Lower lobe of right lung (tissue), 2 donors: ENCODE measurements at regions not wholly inside any gene's neighbourhood (a gene's known extent, or its start where the extent isn't known, plus 50 kb on each side); places are given as distances from the start of the nearest gene placed in this dataset.
A peak's percentile ranks its signal among the peaks of the same experiment; 100 is the strongest.

Experiments used
- ATAC-seq, 2 donors: fragments of 200-7000 bp; cut with Tn5 transposase; one replicate each; pipeline ENCODE4 v1.9.1; 2020 to 2022; ENCODE audit warnings: mild to moderate bottlenecking in 2 of 2, moderate library complexity in 2 of 2
- DNase-seq: peaks from one replicate; pipeline ENCODE4 v3.0.0-alpha.2; 2020
- H3K27ac ChIP-seq: fragments of 200-600 bp; one replicate; pipeline ENCODE4 v1.8.0; 2022
- H3K27me3 ChIP-seq: fragments of 200-600 bp; one replicate; pipeline ENCODE4 v1.8.0; 2022; ENCODE audit warnings: low read depth
- H3K36me3 ChIP-seq: fragments of 200-600 bp; one replicate; pipeline ENCODE4 v1.8.0; 2022; ENCODE audit warnings: mild to moderate bottlenecking
- H3K4me1 ChIP-seq: fragments of 200-600 bp; one replicate; pipeline ENCODE4 v1.8.0; 2022
- H3K4me3 ChIP-seq: fragments of 200-600 bp; one replicate; pipeline ENCODE4 v1.8.0; 2022; ENCODE audit warnings: mild to moderate bottlenecking
- H3K9me3 ChIP-seq: fragments of 200-600 bp; one replicate; pipeline ENCODE4 v1.8.0; 2022
- CTCF ChIP-seq: fragments of 200-600 bp; IDR thresholded peaks from one replicate; pipeline ENCODE4 v1.8.0; 2022; ENCODE audit warnings: antibody characterized with exemption, mild to moderate bottlenecking
- intact Hi-C: fragments of 100-400 bp; cut with DNase I; formaldehyde crosslinking; loops from one replicate; pipeline ENCODE4 v1.11.0; 2022
- donor health status: DM: no; HTN: yes; CAD: no; lungs with severe emphysema.

- Histone ChIP-seq H3K36me3 (no peaks in the 10 kb centered on the region), H3K27ac (no peak overlapping the region), H3K4me3 (no peak overlapping the region), H3K9me3 (no peaks in the 10 kb centered on the region), H3K4me1 (no peaks in the 10 kb centered on the region), H3K27me3 (no peaks in the 10 kb centered on the region)
- no peak for ATAC-seq
- TF ChIP-seq CTCF, result no peak
- intact Hi-C loops, result no loop called here
- DNase-seq, result no peak
Measured at GRCh38 chr3:194852831-194853508, 167.3 kb downstream of the FAM43A start.

- Histone ChIP-seq H3K4me3 (no peak overlapping the region), H3K27ac (no peak overlapping the region), H3K4me1 (no peaks in the 10 kb centered on the region), H3K9me3 (no peaks in the 10 kb centered on the region), H3K27me3 (no peaks in the 10 kb centered on the region), H3K36me3 (no peaks in the 10 kb centered on the region)
- DNase-seq (no peak), ATAC-seq (no peak)
- TF ChIP-seq CTCF, result no peak
- intact Hi-C loops, result no loop called here
Measured at GRCh38 chr3:194854206-194854605, 168.5 kb downstream of the FAM43A start.

GRCh38 chr3:194854659-194855390, 169.1 kb downstream of the FAM43A start:
- no peaks in the 10 kb centered on the region for H3K4me1 ChIP-seq
- DNase-seq (no peak), ATAC-seq (peak in 1 of 2 donors; percentile 31)
- TF ChIP-seq CTCF, result no peak
- H3K27ac ChIP-seq, result no peak overlapping the region
- H3K4me3 ChIP-seq, result no peak overlapping the region
- intact Hi-C loops, result no loop called here
- H3K27me3 ChIP-seq, result no peaks in the 10 kb centered on the region
- H3K36me3 ChIP-seq, result no peaks in the 10 kb centered on the region
- no peaks in the 10 kb centered on the region for H3K9me3 ChIP-seq

- no peaks in the 10 kb centered on the region for H3K36me3 ChIP-seq
- no peak for TF ChIP-seq CTCF
- DNase-seq (no peak), ATAC-seq (no peak)
- no peaks in the 10 kb centered on the region for H3K4me1 ChIP-seq
- no peak overlapping the region for H3K4me3 ChIP-seq
- no peaks in the 10 kb centered on the region for H3K27me3 ChIP-seq
- H3K9me3 ChIP-seq, result no peaks in the 10 kb centered on the region
- H3K27ac ChIP-seq, result no peak overlapping the region
- intact Hi-C loops, result no loop called here
Measured at GRCh38 chr3:194856296-194856695, 170.6 kb downstream of the FAM43A start.

- intact Hi-C loops, result no loop called here
- Histone ChIP-seq H3K4me1 (no peaks in the 10 kb centered on the region), H3K9me3 (no peaks in the 10 kb centered on the region), H3K27ac (no peak overlapping the region), H3K4me3 (no peak overlapping the region), H3K27me3 (no peaks in the 10 kb centered on the region), H3K36me3 (no peaks in the 10 kb centered on the region)
- ATAC-seq, result no peak
- DNase-seq, result no peak
- no peak for TF ChIP-seq CTCF
Measured at GRCh38 chr3:194857469-194858113, 171.9 kb downstream of the FAM43A start.
